HG03521 (cell line): ENCODE measurements at regions not wholly inside any gene's neighbourhood (a gene's known extent, or its start where the extent isn't known, plus 50 kb on each side); places are given as distances from the start of the nearest gene placed in this dataset.
"Not testable (repeated sequence)": the region's sequence is repeated elsewhere in the genome, so short reads cannot be mapped to it uniquely, and the experiment has no call there.

ENCODE experiments used
- ATAC-seq: cut with Tn5 transposase; IDR thresholded peaks from one replicate; pipeline ENCODE4 v1.9.1; 2021; ENCODE audit warnings: mild to moderate bottlenecking, moderate library complexity; ENCODE audit not compliant: unreplicated experiment

DNA sequence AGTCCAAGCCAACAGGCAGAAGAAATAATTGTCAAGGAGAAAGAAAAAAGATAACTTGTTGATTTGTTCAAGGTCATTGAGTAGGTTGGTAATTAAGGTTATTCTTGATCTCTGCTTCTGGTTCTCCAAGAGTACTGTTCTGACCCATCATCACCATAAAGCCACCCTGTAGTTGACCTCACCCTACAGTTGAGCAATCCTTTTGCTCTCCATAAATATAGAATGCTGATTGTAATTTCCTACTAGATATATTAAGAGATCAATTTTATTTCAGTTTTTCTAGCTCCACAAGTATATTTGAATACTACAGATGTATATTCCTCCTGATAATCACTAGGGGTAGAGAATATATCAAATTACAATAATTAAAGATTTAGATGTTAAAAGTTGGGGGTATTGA lies 350.5 kb upstream of the PDE3A start:
- no peak for ATAC-seq

DNA sequence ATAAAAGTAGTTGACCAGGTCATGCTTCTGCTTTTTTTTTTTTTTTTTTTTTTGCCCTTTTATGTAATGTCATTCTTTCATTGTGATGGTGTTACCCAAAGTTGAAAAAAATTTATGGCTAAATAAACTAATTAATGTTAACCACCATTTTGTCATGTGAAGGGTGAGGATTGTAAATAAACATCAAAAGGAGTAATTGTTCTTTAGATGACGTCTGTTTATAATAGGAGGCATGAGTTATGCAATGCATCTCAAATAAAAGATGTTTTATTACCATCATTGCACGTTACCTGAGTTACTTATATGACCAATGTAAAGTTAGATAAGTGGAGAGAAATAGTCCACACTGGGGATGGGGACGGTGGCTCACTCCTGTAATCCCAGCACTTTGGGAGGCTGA lies 349.9 kb upstream of the PDE3A start:
- ATAC-seq, result no peak

DNA sequence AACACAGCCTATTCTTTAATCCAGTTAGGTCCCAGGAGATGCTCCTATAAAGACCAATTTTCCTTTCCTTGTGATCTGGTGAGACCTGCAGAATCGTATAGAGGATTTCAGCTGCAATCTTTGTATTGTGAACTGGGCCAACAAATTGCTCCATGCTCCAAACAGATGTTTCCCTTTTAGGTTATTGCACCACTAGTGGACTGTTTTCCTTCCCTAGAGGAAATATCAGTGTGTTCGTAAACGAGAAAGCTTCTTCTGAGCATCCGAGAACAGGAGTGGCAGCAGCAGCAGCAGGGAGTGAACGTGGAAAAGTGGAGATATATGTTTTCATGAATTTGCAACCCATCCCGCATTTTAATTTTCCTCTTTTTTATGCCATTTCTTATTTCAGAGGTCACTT lies 344.1 kb upstream of the PDE3A start:
- ATAC-seq, result no peak

DNA sequence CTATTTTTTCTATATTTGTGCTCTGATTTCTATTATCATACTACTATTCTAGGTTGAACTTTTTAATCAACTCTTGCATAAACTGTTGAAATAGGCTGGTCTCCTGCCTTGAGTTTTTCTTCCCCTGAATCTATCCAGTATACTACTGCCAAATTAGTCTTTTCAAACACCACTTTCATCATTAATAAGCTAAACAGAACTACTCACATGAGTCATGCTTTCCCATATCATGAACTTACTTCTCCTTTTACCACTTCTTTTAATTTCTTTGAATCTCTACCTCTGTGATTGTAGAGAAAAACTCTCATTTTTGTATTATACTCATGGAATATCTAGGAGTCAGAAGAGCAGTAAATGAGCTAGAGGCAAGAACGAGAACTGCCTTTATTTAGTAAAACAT lies 340.3 kb upstream of the PDE3A start:
- no peak for ATAC-seq

DNA sequence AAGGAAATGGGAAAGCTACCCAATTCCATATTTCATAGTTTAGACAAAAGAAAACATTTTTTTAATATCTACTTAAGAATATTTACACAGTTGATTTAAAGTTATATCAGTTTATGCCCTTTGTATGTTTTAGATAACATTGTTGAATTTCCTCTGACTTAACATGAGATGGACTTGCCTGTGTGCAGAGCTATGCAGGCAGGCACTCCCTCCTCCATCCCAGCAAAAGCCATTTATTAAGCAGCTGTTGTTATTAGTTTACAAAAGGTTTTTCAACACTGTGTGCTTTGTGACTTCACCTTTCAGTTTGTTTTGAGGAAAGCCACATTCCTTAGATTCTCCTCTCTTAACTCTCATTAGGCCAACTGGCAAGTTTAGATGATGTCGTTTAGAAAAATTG lies 337.5 kb upstream of the PDE3A start:
- no peak for ATAC-seq

DNA sequence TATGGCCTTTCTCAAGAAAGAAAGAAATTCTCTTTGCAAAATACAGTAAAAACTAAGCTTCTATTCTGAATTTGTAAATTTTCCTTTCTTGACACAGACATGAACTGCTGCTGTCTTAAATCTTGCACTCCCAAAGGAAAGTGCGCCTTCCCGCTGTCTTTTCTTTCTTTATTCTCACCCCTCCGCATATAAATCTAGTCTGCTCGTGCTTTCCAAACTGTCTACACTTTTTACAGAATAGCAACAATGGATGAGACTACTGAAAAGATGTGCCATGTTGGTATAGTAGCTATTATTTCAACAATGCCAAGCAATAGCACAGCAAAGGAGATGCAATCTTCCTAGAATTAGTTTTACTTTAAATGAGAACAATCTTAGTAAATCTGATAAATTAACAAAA lies 328.8 kb upstream of the PDE3A start:
- no peak for ATAC-seq

DNA sequence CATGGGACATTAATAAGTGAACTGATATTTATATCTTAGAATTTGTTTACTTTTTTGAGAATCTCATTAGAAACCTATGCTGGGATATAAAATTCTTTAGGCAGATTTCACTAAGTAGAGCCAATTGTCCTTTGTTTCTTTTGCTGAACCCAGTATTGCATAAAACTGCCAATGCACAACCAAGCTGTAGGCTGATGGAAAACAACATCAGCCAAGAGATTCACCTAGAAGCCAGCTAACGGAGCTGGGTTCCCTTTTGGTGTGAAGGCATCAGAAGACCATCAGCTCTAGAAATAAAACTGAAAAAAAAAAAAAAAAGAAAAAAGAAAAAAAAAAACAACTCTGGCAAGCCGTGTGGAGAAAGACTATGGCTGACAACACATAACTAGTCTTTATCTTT lies 328.2 kb upstream of the PDE3A start:
- no peak for ATAC-seq

DNA sequence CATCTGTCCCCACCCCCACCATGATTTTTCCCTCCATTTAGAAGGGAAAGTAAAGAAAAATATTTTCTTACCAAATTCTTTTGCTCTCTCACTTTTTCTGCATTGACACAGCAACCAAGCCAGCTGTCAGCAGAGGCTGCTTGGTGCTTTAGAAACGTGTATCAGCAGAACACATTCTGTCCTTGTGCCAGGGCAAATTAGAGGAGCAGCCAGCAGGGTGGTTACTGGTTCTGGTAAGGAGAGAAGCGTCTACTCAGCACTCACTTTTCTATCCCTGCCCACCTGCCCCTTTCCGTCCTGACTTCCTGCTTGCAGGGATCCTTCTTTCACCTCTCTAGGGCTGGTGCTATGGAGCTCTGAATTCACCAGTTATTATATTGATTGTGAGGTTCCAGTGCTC lies 327.5 kb upstream of the PDE3A start:
- no peak for ATAC-seq

DNA sequence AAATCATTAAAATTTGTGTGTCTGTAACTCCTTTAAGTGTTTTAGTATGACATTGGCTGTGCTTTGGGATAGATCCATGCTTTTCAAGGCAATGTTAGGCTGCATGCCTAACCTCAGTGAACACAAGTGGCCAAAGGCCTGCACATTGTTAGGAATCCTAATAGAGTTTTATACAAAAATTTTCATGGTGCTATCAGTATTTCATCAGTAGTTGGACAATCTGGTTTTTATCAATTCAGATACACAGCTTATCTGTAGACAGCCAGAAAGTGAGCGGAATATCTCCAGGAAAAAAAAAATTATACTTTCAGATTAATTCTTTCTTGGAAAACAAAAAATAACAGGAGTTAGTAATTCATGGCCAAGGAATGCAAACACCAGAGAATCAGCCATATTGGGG lies 324.0 kb upstream of the PDE3A start:
- ATAC-seq, result no peak

DNA sequence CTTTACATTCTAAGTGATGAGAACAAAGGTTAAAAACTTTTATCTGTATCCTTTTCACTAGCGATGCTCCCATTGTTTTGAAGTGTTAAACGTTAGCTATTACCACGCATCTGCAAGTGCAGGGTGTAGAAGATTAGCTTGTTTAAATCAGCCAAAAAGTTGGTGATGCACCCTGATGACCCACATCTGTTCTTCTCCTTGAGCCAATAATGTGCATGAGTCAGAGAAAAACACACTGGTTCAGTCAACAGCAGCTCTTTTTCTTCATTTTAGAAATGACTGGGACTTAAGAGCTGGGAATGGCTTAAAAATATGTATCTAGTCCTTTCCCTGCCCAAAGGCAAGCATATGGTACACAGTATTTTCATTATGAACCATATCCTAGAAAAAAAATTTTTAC lies 323.5 kb upstream of the PDE3A start:
- ATAC-seq, result no peak

DNA sequence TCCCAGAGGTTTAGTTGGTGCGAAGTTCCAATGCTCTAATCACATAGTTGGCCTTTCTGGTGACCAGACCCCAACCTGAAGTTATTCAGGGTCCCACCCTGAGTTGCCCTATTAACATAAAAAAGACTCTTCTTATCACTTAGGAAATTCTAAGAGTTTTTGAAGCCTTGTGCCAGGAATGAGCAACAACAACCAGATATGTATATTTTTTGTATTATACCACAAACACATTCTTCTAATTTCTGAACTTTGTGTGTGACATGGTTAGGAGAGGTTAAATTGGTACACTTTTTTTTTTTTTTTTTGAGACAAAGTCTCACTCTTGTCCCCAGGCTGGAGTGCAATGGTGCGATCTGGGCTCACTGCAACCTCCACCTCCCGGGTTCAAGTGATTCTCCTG lies 320.4 kb upstream of the PDE3A start:
- ATAC-seq, result no peak

DNA sequence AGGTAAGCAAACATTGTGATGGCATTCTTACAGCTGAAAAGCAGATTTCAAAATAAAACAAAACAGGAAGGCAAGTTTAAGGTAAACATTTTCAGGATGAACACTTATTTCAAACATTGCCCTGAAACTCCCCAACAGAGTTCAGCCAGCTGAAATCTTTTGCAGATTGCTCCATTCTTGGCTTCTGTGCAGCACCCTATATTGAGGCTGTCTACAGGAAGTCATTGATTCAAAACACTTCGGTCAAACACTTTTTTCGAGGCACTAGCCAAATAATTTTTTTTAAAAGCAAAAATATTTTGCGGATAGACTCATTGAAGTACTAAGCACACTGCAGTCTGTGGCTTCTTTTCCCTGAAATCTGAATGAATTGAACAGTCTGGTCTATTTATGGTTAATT lies 318.1 kb upstream of the PDE3A start:
- no peak for ATAC-seq

DNA sequence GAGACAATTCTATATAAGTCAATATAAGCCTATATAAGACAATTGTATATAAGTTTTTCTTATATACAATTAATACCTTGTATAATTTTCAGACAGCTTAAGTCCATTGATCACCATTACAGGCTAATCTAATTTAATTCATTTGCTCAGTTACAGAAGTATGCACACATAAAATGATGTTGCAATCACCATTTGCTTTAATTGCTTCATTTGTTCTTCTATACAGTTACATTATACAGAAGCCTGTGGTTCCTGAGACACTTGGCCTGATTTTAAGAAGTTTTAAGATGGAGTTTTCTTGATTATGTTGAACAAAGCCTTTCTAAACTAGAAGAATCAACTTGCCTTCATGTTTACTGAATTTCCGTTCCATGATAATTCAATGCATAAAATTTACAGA lies 314.6 kb upstream of the PDE3A start:
- ATAC-seq, result no peak

DNA sequence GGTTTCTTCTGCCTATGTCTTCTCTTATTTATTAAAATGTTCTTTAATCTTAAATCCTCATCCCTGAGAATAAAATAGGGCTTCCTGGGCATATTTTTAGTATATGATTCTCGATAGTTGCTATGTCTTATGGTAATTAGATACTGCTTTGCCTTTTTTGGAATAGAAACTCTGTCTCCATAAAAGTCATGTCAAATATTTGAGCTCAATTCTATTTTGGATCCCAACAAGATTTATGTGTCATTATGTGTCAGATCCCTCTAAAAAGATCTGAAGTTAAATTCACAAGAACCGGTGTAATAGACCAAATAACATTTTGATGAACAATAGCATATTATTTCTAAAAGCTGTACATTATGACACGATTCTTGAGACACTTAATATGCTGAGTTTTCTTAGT lies 312.5 kb upstream of the PDE3A start:
- no peak for ATAC-seq

DNA sequence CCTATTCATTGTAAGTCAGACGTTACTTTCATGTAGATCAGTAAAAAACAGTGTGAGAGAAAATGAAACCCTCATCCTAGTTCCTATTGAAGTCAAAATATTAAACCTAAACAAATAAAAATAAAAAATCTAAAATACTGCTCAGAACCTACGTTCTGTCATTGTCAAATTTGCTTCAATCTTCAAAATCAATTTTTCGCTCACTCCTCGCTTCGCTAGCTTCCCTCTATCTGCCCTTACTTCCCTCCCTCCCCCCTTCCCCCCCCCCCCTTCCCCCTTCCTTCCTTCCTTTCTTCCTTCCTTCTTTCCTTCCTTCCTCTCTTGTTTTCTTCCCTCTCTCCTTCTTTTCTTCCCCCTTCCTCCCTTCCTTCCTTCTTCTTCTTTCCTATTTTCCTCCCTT lies 310.9 kb upstream of the PDE3A start:
- no peak for ATAC-seq

DNA sequence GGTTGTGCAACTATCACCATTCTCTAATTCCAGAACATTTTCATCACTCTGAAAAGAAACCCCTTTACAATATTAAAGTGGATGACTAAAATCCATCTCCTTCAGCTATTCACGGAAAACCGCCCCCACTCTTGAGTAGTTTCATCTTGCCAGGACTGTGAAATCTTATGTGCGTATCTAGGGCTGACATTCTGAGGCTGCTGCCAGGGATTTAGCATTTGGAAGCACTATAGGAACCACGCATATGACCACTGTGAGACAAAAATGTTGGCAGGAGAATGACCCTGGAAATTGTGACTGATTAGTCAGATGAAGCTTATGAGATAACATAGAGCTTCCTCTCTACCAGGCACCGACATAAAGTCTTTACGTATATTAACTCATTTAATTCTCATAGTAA lies 305.2 kb upstream of the PDE3A start:
- ATAC-seq, result no peak

DNA sequence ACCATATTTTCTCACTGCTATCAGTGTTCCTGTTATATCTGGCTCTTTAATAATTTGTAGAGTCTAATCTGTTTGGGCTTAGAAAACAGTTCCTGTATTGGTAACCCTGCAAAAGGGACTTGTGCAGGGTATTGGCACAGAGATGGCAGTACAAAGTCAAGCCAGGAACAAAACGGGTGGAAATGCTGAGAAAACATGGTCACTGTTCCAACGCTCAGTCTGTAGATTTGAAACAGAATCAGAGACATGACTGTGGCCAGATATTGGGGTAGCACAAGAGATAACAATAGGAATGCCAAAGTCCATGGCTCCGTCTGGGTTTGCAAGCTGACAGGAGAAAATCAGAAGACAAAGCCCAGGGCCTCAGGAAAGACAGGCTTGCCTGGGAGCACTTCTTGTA lies 290.7 kb upstream of the PDE3A start:
- ATAC-seq, result no peak

DNA sequence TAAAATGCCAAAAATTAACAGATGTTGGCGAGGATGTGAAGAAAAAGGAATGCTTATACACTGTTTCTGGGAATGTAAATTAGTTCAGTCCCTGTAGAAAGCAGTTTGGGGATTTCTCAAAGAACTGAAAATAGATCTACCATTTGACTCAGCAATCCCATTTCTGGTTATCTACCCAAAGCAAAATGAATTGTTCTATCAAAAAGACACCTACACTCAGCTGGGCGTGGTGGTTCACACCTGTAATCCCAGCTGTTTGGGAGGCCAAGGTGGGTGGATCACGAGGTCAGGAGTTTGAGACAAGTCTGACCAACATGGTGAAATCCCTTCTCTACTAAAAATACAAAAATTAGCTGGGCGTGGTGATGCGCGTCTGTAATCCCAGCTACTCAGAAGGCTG lies 279.3 kb upstream of the PDE3A start:
- ATAC-seq, result no peak

DNA sequence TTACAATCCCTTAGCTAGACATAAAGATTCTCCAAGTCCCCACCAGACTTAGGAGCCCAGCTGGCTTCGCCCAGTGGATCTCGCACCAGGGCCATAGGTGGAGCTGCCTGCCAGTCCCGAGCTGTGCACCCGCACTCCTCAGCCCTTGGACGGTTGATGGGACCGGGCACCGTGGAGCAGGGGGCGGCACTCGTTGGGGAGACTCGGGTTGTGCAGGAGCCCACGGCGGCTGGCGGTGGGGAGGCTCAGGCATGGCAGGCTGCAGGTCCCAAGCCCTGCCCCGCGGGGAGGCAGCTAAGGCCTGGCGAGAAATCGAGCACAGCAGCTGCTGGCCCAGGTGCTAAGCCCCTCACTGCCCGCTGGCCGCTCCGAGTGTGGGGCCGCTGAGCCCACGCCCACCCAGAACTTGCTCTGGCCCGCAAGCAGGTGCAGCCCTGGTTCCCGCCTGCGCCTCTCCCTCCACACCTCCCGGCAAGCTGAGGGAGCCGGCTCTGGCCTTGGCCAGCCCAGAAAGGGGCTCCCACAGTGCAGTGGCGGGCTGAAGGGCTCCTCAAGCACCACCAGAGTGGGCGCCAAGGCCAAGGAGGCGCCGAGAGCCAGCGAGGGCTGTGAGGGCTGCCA lies 275.0 kb upstream of the PDE3A start:
- not testable (repeated sequence) for ATAC-seq

DNA sequence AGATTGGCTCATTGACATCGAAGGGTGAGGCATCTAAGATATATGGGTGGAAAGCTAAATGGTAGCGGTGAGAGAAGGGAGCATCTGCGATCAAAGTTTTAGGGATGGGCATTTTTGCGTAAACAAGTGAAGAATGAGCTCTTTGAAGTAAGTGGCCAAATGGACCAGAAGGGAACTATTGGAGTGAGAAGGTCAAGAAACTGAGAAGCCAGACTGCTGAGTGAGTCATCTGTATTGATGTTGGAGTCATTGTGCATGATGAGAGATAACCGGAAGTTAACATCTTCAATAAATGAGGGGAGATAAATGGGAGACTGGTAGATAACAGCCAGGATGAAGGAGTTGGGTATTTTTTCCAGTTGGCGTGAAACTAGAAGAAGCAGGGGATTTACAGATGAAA lies 271.9 kb upstream of the PDE3A start:
- no peak for ATAC-seq

DNA sequence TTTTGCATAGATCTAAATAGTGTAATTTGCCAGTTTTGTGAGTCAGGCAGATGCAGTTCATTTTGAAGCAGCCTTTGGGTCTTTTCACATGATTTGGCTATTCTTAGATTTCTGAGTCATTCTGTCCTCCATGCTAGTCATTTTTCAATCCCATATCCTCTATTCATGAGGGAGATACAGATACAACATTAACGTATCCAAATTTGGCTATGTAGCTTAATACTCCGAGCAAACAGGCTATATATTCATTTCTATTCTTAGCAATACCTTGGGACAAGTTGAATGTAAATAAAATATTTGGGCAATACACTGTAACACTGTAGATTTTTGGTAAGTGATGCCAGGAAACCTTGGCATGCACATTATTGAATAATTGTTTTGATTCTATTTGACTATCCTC lies 270.7 kb upstream of the PDE3A start:
- no peak for ATAC-seq

DNA sequence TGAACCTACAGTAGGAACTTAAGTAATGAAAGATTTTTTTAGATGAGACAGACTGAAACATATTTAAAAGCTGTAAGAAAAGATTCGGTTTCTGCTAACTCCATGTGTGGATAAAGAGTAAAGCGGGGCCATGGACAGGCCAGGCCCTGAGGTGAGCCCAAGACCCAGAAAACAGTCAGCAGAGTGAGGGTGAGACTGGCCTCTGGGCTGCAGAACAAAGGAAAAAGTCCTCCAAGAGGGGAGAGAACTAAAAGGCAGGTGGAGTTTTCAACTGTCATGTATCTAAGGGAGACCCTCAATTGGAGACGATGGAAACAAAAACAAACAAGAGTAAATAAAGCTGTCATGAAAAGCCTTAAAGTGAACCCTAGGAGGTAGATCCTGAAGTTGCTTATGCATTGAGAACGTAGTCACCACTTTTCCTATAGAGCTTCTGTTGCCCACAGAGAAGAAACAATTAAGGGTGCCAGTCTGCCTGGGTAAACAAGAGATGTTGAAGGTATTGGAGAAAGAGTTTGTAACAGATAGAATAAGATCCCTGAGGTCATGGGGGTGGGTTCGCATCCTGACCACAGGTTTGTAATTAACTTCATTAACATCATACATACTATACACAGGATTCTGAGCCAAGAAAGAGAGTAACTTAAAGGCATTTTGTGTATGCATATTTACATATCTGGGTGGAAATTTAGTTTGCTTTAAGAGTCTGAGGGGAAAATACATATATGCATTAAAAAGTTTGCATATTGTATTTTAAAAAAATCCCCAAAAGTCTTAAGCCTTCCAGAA lies 268.7 kb upstream of the PDE3A start:
- ATAC-seq, result no peak

DNA sequence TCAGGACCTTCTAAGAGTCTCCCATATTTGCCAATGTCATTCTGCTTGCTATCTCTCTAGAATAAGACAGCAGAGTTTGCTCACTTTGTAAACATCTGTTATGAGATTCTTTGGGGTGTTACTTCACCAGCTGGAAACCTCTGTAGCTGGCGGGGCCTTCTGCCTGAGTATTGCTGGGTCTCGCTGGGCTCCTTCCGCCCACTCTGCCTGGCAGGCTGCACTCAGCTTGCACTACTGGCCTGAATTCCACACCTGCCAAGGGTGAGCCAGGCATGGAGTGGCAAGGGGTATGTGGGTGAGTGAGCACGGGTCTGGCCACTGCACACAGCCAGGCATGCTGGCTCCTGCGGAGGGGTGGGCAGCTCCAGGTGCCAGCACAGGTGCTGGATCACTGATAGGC lies 267.3 kb upstream of the PDE3A start:
- ATAC-seq, result no peak
